Uterus (tissue), 2 donors: ENCODE measurements at regions not wholly inside any gene's neighbourhood (a gene's known extent, or its start where the extent isn't known, plus 50 kb on each side); places are given as distances from the start of the nearest gene placed in this dataset.

Experiments used
- CTCF ChIP-seq, 4 experiments: fragments of 200-600 bp in 2 of 4; fragments of 450-650 bp in 2 of 4; sonication (generic) in 2 of 4; IDR thresholded peaks; one replicate each; pipeline ENCODE4 v1.5.1; 2016 to 2019; ENCODE audit warnings: antibody characterized with exemption in 4 of 4, mild to moderate bottlenecking in 2 of 4, moderate library complexity in 1 of 4
- POLR2A ChIP-seq, 2 donors: fragments of 450-650 bp; IDR thresholded peaks; one replicate each; pipeline ENCODE4 v1.6.1; 2016; ENCODE audit warnings: antibody characterized with exemption in 2 of 2, mild to moderate bottlenecking in 1 of 2, moderate library complexity in 1 of 2

GRCh38 chr6:56742122-56742791 lies 99.6 kb upstream of the DST start:
- TF ChIP-seq CTCF (IDR thresholded peaks at IDR 0.05) (no peak), POLR2A (IDR thresholded peaks at IDR 0.05) (no peak)
